Raji (cell line): ENCODE measurements at regions not wholly inside any gene's neighbourhood (a gene's known extent, or its start where the extent isn't known, plus 50 kb on each side); places are given as distances from the start of the nearest gene placed in this dataset.

Experiments
- POLR2A ChIP-seq: IDR thresholded peaks from 2 replicates; pipeline ENCODE4 v1.6.1; 2011; ENCODE audit warnings: low read depth, low read length, control low read depth; ENCODE audit not compliant: insufficient read depth

GRCh38 chr2:12231288-12231687 is 484.9 kb downstream of the LPIN1 start:
- no peak for TF ChIP-seq POLR2A

- TF ChIP-seq POLR2A, result no peak
Measured at GRCh38 chr2:12232876-12233275, 483.9 kb upstream of the TRIB2 start.

- TF ChIP-seq POLR2A, result no peak
Measured at GRCh38 chr2:12236136-12236844, 480.4 kb upstream of the TRIB2 start.

GRCh38 chr2:12240206-12240605 is 476.5 kb upstream of the TRIB2 start:
- no peak for TF ChIP-seq POLR2A

- no peak for TF ChIP-seq POLR2A
Measured at GRCh38 chr2:12243381-12243780, 473.4 kb upstream of the TRIB2 start.

GRCh38 chr2:12244070-12244469 is 472.7 kb upstream of the TRIB2 start:
- no peak for TF ChIP-seq POLR2A

- TF ChIP-seq POLR2A, result no peak
Measured at GRCh38 chr2:12251121-12251520, 465.6 kb upstream of the TRIB2 start.

- TF ChIP-seq POLR2A, result no peak
Measured at GRCh38 chr2:12251749-12252148, 465.0 kb upstream of the TRIB2 start.

- TF ChIP-seq POLR2A, result no peak
Measured at GRCh38 chr2:12253167-12253778, 463.5 kb upstream of the TRIB2 start.

- no peak for TF ChIP-seq POLR2A
Measured at GRCh38 chr2:12254280-12254860, 462.4 kb upstream of the TRIB2 start.

GRCh38 chr2:12256206-12256605 is 460.5 kb upstream of the TRIB2 start:
- TF ChIP-seq POLR2A, result no peak

GRCh38 chr2:12257476-12257875 is 459.3 kb upstream of the TRIB2 start:
- no peak for TF ChIP-seq POLR2A

GRCh38 chr2:12259493-12259892 is 457.2 kb upstream of the TRIB2 start:
- TF ChIP-seq POLR2A, result no peak

GRCh38 chr2:12261986-12262680 is 454.6 kb upstream of the TRIB2 start:
- TF ChIP-seq POLR2A, result no peak

- no peak for TF ChIP-seq POLR2A
Measured at GRCh38 chr2:12262681-12263436, 453.9 kb upstream of the TRIB2 start.
